Stimulated activated CD8-positive, alpha-beta memory T cell treated with anti-CD3 and anti-CD28 coated beads, Interleukin-15, amount 100 ng/mL, for 24 hours (primary cell): ENCODE measurements at regions not wholly inside any gene's neighbourhood (a gene's known extent, or its start where the extent isn't known, plus 50 kb on each side); places are given as distances from the start of the nearest gene placed in this dataset.
"Not testable (repeated sequence)": the region's sequence is repeated elsewhere in the genome, so short reads cannot be mapped to it uniquely, and the experiment has no call there.

Experiments
- DNase-seq: peaks from one replicate; pipeline ENCODE4 v3.0.0-alpha.2; 2020; ENCODE audit warnings: low read depth

DNA sequence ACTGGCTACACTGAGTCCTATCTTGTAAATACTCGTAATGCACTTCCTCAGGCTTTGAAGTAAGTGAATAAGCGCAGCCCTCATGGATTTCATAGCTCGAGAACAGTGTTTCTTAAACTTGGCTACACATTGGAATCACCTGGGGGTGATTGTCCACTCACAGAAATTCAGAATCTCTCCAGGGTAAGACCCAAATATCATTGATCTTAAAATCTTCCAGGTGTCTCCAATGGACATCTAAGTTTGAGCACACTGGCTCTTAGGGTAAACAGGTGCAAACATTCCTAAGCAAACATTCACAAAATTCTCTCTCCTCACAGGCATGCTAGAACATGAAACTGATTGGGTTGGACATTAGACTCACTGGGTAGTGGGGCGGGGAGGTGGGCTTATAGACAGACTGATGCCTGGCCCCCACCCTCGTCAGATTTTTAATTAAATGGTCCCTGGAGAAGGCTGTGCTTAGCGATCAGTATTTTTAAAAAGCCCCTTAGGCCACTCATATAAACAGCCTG is 279.7 kb upstream of the TBL1XR1 start:
- DNase-seq, result no peak

DNA sequence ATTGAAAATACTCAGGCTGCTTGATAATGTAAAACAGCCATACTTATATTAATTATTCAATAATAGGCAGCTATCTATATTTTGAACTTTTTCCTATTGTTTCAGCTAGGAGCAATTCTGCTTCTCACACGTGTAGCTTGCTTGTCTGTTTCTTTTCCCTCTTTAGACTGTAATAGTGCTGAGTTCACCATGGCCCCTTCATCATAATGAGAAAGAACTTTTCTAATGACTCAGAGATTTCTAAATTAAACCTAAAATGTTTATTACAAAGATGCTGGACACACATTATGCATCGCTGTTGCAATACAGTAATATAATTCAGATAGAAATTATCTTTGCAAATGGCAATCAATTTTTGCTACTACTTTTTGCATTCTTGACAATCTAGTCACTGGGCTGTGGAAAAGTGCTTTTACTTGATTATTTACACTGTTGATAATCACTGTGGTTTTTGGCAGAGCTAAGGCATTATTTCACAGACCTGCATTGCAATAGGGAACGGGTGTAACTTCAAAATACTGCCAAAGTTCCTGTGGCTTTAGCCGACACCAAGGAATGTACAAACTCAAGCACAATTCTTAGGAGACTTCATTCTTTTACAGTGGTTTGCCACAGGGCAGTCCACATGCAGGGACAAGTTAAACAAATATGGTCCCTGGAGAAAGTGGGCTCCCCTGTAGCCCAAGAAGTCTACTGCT is 281.0 kb upstream of the TBL1XR1 start:
- no peak for DNase-seq

DNA sequence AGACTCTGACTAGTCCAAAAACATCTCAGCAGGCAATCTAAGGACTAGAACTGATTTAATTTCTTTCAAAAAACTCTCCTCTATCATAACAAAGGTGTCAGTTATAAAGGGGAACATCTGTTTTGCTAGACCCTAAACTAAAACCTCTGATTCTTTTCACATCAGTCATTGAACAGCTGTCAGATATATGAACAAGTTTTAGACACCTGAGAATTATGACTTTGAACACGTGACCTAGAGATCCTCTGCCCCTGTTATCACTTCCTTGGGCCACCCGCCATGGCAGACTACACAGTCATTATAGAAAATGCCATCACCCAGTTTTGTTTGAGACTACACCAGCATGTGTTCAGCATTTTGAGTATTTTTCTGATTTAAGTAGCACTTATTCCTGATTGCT is 282.3 kb upstream of the TBL1XR1 start:
- DNase-seq, result no peak

DNA sequence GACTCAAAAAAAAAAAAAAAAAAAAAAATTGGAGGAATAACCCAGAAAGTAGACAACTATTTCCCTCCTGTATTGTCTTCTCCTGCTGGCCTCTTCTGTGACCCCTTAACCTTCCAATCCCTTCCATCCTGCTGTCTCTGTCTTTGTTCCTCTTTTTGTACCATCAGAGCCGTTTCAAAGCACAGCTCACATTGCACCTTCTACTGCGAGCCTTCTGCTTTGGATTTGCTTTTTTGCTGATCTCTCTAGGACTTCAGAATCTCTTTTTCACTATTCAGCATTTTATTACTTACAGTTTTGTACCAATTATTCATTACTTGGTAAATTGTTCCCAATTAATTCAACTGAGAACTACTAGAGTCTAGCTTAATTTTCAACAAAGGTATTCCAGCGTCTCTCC is 284.0 kb upstream of the TBL1XR1 start:
- DNase-seq, result no peak

DNA sequence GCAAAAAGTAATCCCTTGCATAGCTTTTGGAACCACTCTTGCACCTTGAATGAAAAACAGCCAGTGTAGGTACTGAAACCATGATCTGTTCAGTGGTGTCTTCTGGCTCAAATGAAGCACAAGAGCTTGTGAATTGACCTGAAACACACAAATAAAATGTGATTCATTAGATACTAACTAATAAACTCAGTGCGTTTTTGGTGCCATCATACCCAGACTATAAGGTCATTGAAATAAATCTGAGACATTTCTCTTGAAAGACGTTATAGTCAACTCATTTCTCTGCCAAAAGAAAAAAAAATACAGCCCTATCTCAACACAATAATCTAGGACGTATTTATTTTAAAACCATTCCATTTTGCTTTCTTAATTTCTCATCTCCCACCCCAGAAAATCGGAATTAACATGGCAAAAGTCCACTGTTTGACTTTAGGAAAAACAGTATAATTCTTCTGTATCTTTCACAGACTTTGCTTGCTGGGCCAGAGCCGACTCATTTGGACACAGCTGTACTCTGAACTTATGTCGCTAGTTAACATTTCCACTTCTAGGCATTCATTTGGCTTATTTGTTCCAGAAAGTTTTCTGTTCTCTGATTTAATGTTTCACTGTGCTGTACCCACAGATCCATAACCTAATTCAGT is 284.9 kb upstream of the TBL1XR1 start:
- no peak for DNase-seq

DNA sequence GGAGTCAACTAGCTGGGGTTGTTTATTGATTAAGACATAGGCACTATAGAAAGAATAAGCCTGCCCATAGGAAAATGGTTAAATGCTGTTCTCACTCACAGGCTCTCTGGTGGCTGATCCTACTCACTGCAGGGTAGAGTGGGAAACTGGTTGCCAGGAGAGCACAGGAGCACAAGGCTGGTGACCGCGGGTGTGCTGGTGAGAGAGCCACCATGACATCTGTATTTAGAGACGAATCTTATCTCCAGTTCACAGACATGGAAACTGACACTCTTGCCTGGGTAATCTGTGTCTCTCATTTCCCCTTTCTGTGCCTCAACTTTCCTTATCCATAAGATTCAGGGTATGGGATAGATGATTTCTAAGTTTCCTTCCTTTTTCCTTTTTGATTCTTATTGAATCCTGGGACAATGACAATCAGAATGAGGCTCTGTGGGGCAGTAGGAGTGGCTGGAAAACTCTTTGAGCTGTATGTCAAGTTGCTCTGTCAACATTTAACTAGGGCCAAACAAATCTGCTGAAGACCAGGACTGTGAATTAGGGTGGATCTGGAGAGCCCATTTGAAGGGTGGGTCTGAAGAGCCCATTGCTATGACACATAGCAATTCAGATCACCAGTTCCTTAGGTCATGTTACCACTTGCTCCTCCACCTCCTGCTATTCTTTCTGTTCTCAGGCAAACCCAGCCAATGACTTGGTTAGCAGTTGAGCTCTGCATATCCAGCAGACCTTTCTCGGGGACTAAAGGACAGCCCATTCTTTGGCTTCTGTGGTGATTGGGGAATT is 286.1 kb upstream of the TBL1XR1 start:
- DNase-seq, result no peak

DNA sequence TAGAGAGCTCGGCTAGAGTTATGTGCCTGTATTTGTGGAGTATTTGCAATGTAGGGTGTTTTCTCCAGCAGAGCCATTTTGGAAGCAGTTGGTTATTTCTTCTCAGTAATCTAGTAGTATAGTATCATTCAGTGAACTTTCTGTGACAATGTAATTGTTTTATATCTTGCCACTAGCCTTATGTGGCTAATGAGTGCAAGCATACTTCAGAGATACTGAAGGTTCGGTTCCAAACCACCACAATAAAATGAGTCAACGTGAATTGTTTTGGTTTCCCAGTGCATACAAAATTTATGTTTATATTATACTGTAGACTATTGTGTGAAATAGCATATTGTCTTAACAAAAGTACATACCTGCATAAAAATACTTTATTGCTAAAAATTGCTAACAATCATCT is 286.9 kb upstream of the TBL1XR1 start:
- no peak for DNase-seq

DNA sequence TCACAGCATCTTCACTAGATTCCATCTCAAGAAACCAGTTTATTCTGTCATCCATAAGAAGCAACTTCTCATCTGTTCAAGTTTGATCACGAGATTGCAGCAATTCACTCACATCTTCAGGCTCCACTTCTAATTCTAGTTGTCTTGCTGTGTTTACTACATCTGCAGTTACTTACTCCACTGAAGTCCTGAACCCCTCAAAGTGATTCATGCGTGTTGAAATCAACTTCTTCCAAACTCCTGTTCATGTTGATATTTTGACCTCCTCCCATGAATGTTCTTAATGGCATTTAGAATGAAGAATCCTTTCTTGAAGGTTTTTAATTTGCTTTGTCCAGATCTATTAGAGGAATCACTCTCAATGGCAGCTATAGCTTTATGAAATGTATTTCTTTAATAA is 287.6 kb upstream of the TBL1XR1 start:
- no peak for DNase-seq

DNA sequence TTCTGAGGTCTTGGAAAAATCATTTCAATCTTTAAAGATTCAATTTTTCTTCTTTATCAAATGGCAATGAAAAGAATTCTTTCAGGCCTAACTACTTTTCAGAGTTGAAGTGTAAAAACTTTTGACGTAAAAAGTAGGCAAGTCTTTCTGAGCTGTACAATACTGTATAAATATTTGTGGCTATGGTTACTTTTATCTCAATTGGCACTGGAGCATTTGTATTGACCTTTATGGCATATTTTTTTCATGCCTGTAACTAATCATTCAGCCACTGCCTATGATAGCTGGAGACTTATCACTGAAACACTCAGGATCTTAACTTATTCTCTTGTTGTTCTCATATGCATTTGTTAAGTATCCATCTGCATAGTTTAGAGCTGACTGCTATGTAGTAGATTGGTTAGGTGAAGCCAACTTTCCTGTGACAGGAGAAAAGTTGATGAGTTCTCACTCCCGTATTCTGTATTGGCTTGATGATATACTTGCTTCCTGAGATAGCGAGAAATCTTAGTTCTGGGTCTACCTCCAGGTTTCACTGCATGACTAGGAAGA is 290.4 kb upstream of the TBL1XR1 start:
- DNase-seq, result no peak

DNA sequence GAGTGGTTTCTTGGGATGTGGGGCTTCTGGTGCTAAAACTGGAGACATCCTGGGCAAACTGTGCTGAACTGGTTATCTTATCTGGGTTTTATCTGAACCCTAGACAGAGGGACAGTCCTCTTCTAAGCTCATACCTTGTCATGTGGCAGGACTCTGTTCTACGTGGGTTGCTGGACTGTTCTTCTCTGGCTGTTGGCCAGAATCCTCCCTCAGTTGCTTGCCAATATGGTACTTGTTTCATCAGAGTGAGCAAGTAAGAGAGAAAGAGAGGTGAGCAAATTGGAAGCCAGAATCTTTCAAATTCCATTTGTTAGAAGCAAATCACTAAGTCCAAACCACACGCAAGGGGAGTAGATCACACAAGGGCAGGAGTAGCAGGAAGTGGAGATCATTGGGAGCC is 291.5 kb upstream of the TBL1XR1 start:
- DNase-seq, result no peak

DNA sequence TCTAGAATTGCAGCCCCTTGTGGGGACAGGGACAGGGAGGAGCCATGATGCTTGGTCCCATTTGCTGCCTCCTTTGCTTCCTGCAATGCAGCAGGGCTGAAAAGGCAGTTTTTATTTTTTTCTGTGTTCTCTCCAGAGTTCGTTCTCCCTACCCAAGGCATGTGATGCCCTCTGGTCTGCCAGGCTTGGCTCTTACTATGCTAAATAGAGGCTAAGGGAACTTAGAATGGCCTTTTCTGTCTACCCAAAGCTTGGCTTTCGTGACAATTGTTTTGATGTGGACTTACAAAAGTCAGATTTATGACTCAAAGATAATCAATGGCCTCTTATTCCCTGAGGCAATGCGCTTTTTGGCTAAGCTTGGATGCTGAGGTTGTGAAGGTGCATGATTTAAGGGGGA is 293.3 kb upstream of the TBL1XR1 start:
- no peak for DNase-seq

DNA sequence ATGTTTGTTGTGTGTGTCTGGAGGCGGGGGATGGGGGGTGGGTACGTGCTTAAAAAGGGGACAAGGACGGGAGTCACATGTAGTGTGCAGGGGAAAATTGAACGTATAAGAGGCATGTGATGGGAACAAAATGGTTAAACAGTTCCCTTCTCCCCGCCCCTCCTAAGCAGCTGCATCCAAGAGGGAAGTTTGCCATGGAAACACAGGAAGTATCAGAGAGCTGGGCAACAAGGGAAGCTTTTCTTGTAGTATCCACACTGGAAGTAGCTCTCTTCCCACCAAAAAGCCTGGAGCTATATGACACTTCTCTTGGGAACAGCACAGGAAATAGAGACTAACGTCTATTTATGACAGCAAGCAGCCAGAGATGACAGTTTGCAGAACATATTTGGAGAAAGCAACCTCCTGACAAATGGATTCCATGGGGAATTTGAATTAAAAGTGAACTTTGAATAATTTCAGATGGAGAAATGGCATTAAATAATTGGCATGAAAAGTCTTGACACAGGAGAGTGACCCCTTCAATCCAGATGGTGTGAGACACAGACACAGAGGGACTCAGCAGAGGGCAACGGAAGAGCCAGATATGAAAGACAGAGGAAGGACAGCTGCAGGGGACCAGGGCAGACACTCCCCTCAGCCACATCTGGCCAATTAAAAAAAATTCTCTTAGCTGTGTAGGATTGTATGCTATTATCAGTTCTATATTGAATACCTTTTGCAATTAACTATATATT is 294.2 kb upstream of the TBL1XR1 start:
- DNase-seq, result no peak

DNA sequence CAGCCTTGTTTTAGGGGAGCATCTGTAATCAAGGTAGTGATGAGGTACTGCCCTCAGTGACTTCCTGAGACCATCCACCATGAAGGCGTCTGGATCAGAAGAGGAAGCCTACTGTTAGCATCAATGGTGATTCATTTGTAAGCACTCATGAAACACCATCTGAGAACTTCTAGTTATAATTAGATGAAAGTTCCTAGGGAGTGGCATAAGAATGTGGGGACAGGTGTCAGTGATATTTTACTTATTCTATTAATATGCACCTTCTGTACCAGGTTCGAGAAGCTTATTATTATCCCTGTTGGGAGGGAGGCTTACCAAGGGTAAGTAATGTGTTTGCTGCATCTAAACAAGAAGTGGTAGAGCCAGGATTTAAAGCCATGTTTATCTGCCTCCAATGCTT is 295.8 kb upstream of the TBL1XR1 start:
- DNase-seq, result no peak

DNA sequence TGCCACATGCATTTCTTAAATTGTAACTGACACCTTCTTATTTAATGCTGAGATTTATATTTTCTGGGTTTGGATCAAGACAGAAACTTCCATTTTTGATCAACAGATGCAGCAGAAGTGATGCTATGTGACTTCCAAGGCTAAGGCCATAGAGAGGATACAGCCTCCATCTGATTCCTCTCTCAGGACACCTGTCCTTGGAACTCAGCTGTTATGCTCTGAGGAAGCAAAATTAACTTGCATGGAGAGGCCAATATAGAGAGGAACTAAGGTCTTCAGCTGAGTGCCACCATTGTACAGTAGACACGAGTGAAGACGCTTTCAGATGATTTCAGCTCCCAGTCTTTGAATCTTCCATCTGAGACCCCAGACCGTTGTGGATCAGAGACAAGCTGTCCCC is 296.9 kb upstream of the TBL1XR1 start:
- DNase-seq, result no peak

DNA sequence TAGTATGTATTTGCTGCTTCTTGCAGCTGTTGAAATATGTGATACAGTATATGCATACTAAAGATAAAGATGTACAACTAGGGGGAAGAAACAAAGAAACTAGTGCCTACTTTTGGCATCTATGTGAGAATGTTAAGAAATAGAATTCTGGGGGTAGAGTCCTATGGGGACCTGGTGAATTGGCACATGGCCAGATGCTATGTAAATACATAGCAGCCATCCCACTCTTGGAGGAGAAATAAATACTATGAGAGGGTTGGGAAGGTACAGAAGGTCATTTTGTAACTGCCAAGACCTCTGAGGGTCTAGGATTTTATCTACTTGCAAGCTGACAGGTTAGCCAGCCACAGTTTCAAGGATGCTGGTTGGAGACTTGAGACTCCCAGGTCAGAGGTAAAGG is 298.3 kb upstream of the TBL1XR1 start:
- no peak for DNase-seq

DNA sequence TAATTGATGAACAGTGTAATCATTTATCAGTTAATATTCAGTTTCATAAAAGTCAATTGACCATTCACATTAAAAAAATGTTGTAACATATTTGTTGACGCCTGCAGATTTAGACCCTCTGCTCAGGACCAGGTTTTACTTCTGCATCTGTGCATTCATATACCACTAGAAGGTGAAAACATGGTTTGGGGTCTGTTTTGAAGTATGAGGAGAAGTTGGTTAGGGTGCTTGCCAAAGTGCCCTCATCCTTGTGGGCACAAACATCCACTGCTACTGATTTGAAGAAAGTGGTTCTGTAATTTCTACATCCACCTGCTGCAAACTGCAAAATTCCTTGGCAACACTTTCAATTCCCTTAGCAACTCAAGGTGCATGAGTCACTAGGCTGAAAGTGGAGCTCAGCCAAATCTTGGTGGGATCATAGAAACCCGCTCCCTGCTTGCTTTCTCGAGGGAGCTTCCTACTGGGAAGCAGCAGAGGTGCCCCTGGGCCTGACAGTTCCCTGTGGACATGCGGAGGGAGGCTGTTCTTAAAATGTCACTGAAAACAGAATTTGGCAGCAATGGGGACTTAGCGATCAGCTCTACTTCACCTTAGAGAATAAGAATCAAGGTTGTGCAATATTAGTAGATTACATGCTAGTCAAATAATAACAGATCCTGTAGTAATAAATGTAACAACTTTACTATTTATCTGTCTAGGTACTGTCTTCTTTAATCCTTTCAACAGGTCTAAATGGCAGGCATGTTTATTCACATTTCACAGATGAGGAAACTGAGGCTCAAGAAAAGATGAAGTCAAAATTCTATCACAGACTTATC is 301.0 kb upstream of the TBL1XR1 start:
- DNase-seq, result no peak

DNA sequence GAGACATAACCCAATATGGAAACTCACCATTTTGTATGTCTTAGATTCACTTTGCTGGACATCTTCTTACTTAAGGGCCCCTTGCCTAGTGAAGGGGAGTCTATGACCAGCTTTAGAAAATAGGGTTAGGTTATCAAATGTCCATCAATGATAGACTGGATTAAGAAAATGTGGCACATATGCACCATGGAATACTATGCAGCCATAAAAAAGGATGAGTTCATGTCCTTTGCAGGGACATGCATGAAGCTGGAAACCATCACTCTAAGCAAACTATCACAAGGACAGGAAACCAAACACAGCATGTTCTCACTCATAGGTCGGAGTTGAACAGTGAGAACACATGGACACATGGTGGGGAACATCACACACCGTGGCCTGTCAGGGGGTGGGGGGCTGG is 301.8 kb upstream of the TBL1XR1 start:
- DNase-seq, result not testable (repeated sequence)

DNA sequence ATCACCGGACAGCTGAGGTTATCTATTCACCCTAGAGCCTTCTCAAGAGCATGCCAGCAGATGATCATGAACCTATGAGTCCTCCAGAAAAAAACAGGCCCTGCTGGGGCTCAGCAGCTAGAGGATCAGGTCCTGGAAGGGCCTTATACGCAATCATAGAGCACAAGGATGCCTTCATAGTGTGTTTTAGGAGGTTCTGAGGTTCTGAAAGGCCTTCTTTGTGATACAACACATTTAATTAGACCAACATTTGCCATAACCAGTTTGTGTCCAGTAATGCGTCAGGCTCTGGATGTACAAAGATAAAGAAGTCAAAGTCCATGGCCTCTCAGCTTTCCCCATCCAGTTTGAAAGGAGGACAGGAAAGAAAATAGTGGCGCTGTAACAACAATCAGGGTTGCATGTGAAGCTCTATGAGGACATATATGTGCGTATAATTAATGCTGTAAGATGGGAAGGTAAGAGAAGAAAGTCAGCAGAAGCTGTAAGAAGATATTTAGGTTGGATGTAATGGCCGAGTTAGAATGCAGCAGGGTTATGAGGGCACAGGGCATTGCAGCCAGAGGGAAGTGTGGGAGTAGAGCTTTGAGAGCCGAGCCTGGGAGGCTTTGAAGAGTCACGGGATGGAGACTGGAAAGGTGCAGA is 302.6 kb upstream of the TBL1XR1 start:
- no peak for DNase-seq

DNA sequence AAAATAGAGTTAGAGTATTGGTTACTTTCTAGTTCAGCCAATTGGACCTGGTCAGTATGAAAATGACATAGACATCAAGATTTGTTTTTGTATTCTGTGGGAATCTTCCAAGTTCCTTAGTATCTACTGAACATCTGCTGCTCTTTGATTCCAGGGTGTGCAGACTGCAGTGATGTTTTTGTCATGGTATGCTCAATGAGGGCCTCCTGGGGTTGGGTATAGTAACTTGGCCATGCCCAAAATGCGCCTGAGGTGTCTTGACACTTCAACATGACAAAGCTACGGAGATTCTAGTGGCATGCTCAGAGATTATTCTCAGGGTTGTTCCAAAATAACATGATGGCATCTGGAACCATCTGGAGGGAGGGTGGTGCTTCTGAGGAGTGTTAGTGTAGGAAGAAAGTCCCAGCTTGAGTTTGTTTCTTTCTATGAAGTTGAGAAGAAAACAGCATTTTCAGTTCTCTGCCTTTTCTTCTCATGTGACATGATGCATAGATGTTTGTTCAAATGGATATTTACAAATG is 313.5 kb upstream of the TBL1XR1 start:
- no peak for DNase-seq
